ENCODE measurements at regions not wholly inside any gene's neighbourhood (a gene's known extent, or its start where the extent isn't known, plus 50 kb on each side); places are given as distances from the start of the nearest gene placed in this dataset.

DNA sequence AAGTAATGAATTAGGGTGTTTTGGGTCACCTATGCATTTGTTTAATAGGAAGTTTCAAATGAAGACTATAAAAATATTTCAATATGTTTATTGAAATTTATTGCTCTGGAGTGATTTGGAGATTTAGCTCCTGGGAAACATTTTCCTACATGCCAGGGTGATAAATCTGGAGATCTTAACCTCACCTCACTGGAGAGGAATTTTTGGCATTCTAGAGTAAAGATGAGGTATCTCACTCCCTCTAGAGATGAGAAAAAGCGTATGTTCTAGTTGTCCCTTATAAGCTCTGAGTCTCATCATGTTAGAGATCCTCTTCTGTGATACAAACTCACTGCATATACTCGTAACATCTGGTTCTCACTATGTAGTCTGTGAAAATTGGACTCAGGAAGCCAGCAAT, 219.0 kb downstream of the KLHL4 start:
- ATAC-seq (ENCODE audit: insufficient read depth, low FRiP score) = no peak
- Histone ChIP-seq H3K4me3 (no peak overlapping the region), H3K27me3 (ENCODE audit: control insufficient read depth in 3 of 3, insufficient read depth in 3 of 3, low read length in 2 of 3) (peaks cover 0 to 8% (median 4%) of the 10 kb centered on the region in 3 donors), H3K36me3 (ENCODE audit: control insufficient read depth in 4 of 4, insufficient read depth in 4 of 4, low read length in 4 of 4) (no peaks in the 10 kb centered on the region), H3K9ac (ENCODE audit: insufficient read depth in 1 of 2, low read length in 2 of 2) (no peak overlapping the region), H3K9me3 (ENCODE audit: control insufficient read depth in 4 of 4, insufficient read depth in 3 of 4, low read length in 3 of 4) (no peaks in the 10 kb centered on the region), H3K27ac (ENCODE audit: low read depth in 1 of 2, low read length in 1 of 2) (no peak overlapping the region), H3K4me1 (ENCODE audit: control insufficient read depth in 5 of 5, insufficient read depth in 5 of 5, low read length in 5 of 5) (no peaks in the 10 kb centered on the region)
- WGBS, 2 donors = 61 to 86% methylated on average over 2 of the region's 2 CpGs
- DNase-seq = no peak
- no peak for TF ChIP-seq CTCF (IDR thresholded peaks at IDR 0.05; ENCODE audit: control extremely low read depth, extremely low read depth)

DNA sequence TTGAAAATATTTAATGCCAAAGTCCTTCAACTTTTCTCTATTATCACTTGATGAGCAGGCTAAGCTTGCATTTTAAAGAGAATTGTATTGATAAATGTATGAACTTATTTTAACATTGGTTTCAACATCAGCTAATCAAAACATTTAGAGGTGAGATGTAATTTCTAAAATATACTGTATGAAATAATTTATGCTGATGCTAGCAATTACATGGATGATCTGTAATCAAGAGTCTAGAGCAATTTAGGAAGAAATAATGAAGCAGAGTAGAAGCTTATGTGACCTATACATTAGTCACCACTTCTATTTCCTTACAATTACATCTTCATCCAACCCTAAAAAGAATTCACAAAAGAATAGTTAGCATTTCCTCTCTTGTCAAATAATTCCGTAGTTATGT, 226.8 kb downstream of the KLHL4 start:
- no peak for TF ChIP-seq CTCF (IDR thresholded peaks at IDR 0.05; ENCODE audit: control extremely low read depth, extremely low read depth)
- 62 to 78% methylated on average over 1 of the region's 1 CpG for WGBS, 2 donors
- Histone ChIP-seq H3K36me3 (ENCODE audit: control insufficient read depth in 4 of 4, insufficient read depth in 4 of 4, low read length in 4 of 4) (no peaks in the 10 kb centered on the region), H3K27ac (ENCODE audit: low read depth in 1 of 2, low read length in 1 of 2) (no peak overlapping the region), H3K9ac (ENCODE audit: insufficient read depth in 1 of 2, low read length in 2 of 2) (no peak overlapping the region), H3K9me3 (ENCODE audit: control insufficient read depth in 4 of 4, insufficient read depth in 3 of 4, low read length in 3 of 4) (no peaks in the 10 kb centered on the region), H3K4me3 (no peak overlapping the region), H3K4me1 (ENCODE audit: control insufficient read depth in 5 of 5, insufficient read depth in 5 of 5, low read length in 5 of 5) (no peaks in the 10 kb centered on the region), H3K27me3 (ENCODE audit: control insufficient read depth in 3 of 3, insufficient read depth in 3 of 3, low read length in 2 of 3) (no peaks in the 10 kb centered on the region)
- DNase-seq (no peak), ATAC-seq (ENCODE audit: insufficient read depth, low FRiP score) (no peak)

GRCh38 chrX:87755493-87755892, 237.9 kb downstream of the KLHL4 start:
- no peak overlapping the region for H3K27ac ChIP-seq (ENCODE audit: low read depth in 1 of 2, low read length in 1 of 2)
- H3K9ac ChIP-seq (ENCODE audit: insufficient read depth in 1 of 2, low read length in 2 of 2) = no peak overlapping the region
- ATAC-seq (ENCODE audit: insufficient read depth, low FRiP score) (no peak), DNase-seq (no peak)
- TF ChIP-seq CTCF (IDR thresholded peaks at IDR 0.05; ENCODE audit: control extremely low read depth, extremely low read depth) = no peak
- H3K4me1 ChIP-seq (ENCODE audit: control insufficient read depth in 5 of 5, insufficient read depth in 5 of 5, low read length in 5 of 5) = no peaks in the 10 kb centered on the region
- no peak overlapping the region for H3K4me3 ChIP-seq
- peaks cover 0 to 5% (median 2%) of the 10 kb centered on the region in 4 donors for H3K9me3 ChIP-seq (ENCODE audit: control insufficient read depth in 4 of 4, insufficient read depth in 3 of 4, low read length in 3 of 4)
- H3K27me3 ChIP-seq (ENCODE audit: control insufficient read depth in 3 of 3, insufficient read depth in 3 of 3, low read length in 2 of 3) = no peaks in the 10 kb centered on the region
- 80 to 82% methylated on average over 5 of the region's 5 CpGs for WGBS, 2 donors
- H3K36me3 ChIP-seq (ENCODE audit: control insufficient read depth in 4 of 4, insufficient read depth in 4 of 4, low read length in 4 of 4) = no peaks in the 10 kb centered on the region

DNA sequence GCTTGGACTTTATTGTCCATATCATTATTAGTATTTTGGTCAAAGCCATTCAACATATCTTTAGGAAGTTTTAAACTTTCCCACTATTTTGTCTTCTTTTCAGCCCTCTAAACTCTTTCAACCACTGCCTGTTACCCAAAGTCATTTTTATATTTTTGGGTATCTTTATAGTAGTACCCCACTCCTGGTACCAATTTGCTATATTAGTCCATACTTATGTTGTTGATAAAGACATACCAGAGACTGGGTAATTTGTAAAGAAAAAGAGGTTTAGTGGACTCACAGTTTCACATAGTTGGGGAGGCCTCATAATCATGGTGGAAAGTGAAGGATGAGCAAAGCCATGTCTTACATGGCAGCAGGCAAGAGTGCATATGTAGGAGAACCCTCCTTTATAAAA, 271.4 kb downstream of the KLHL4 start:
- Histone ChIP-seq H3K4me1 (ENCODE audit: control insufficient read depth in 5 of 5, insufficient read depth in 5 of 5, low read length in 5 of 5) (no peaks in the 10 kb centered on the region), H3K27ac (ENCODE audit: low read depth in 1 of 2, low read length in 1 of 2) (no peak overlapping the region), H3K27me3 (ENCODE audit: control insufficient read depth in 3 of 3, insufficient read depth in 3 of 3, low read length in 2 of 3) (no peaks in the 10 kb centered on the region), H3K9ac (ENCODE audit: insufficient read depth in 1 of 2, low read length in 2 of 2) (no peak overlapping the region), H3K4me3 (no peak overlapping the region), H3K36me3 (ENCODE audit: control insufficient read depth in 4 of 4, insufficient read depth in 4 of 4, low read length in 4 of 4) (no peaks in the 10 kb centered on the region), H3K9me3 (ENCODE audit: control insufficient read depth in 4 of 4, insufficient read depth in 3 of 4, low read length in 3 of 4) (peaks cover 0 to 2% (median 0%) of the 10 kb centered on the region in 4 donors)
- DNase-seq = no peak
- no peak for ATAC-seq (ENCODE audit: insufficient read depth, low FRiP score)
- no peak for TF ChIP-seq CTCF (IDR thresholded peaks at IDR 0.05; ENCODE audit: control extremely low read depth, extremely low read depth)

Data from lung (tissue), 11 donors.